ENCODE measurements at regions not wholly inside any gene's neighbourhood (a gene's known extent, or its start where the extent isn't known, plus 50 kb on each side); places are given as distances from the start of the nearest gene placed in this dataset.

GRCh38 chr9:17063535-17064135 lies 71.2 kb upstream of the CNTLN start:
- TF ChIP-seq, protein P1, sequence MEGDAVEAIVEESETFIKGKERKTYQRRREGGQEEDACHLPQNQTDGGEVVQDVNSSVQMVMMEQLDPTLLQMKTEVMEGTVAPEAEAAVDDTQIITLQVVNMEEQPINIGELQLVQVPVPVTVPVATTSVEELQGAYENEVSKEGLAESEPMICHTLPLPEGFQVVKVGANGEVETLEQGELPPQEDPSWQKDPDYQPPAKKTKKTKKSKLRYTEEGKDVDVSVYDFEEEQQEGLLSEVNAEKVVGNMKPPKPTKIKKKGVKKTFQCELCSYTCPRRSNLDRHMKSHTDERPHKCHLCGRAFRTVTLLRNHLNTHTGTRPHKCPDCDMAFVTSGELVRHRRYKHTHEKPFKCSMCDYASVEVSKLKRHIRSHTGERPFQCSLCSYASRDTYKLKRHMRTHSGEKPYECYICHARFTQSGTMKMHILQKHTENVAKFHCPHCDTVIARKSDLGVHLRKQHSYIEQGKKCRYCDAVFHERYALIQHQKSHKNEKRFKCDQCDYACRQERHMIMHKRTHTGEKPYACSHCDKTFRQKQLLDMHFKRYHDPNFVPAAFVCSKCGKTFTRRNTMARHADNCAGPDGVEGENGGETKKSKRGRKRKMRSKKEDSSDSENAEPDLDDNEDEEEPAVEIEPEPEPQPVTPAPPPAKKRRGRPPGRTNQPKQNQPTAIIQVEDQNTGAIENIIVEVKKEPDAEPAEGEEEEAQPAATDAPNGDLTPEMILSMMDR (IDR thresholded peaks at IDR 0.05): peak in 2 of 3 experiments; percentile 46 to 60
- no peak for TF ChIP-seq POLR2AphosphoS5 (IDR thresholded peaks at IDR 0.05; ENCODE audit: insufficient read depth in 1 of 2, low read depth in 1 of 2)
- TF ChIP-seq POLR2A (IDR thresholded peaks at IDR 0.05): no peak

Data from vagina (tissue), 2 donors.